GM18519 (cell line): ENCODE measurements at regions not wholly inside any gene's neighbourhood (a gene's known extent, or its start where the extent isn't known, plus 50 kb on each side); places are given as distances from the start of the nearest gene placed in this dataset.

Experiments
- ATAC-seq: cut with Tn5 transposase; IDR thresholded peaks from one replicate; pipeline ENCODE4 v1.9.1; 2021; ENCODE audit warnings: mild to moderate bottlenecking, moderate library complexity; ENCODE audit not compliant: unreplicated experiment, low FRiP score

DNA sequence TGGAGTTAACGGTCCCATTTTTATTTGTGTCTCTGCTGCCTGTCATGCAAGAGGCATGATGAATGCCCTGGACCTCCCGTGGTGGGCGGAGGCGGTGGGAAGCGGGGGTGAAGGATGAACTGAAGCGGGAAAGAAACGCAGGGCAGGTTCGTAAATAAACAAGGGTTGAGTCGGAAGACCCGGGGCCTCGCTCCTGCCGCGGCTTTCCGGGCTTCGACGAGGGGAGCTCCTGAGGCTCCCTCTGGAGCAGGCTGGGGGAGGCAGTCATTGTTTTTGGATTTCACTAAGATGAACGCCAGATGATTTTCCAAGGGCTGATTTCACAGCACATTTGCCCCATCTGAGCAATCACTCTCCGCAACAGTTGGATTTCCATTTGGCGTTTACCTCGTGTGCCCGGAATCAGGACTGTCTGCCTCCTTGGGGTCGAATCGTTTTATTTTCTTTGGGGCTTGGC, 130.2 kb downstream of the SLC38A6 start:
- ATAC-seq = no peak

DNA sequence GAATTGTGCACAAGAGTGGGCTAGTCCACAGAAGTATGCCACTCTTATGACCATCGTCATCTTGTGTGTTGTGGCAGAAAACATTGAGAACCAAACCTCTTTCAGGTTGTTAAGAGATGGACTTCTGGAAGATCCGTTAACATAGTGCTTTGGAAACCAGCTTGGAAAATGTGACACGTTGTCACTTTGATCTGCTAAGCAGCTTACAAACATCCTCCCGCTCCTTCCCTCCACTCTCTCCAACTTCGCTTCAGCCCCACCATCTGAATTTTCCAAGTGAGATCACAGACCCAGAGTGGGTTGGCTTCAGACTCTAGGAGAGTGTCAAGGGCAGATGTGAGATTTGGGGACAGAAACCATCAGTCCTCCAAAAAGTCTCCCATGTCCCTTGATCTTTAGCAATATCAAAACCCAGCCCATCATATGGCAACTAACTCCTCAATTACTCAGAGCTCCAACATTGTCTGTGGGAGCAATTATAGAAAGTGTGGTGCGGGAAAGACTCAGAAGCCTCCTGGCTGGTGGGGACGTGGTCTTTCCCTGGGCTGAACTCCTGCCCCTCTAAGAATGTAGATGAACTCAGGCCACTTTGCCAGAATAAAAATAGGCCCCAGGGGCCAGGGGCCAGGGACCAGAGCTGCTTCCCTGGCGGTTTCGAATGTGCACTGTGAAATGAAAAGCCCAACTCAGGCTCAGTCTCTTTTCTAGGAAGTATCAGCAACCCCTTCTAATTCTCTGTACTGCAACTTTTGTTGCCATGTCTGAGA, 129.5 kb downstream of the SLC38A6 start:
- ATAC-seq = no peak

DNA sequence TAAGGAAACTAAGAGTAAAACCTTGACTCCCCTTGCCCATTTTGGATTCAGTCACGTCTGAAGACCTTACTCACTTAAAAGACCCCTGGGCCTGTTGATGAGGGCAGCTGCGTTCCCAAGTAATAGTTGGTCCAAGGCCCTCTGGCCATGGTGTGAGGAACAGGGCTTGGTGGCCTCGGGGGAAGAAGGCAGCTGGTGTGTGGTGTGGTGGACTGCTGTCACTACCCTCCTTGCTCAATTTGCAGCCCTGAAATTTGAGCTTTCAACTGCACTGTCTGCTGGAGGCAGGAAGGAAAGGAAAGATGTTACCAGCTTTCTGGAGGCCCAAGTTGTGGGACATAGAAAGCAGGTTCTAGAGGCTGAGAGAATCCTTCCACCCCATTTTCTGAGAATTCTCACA, 128.2 kb downstream of the SLC38A6 start:
- no peak for ATAC-seq

DNA sequence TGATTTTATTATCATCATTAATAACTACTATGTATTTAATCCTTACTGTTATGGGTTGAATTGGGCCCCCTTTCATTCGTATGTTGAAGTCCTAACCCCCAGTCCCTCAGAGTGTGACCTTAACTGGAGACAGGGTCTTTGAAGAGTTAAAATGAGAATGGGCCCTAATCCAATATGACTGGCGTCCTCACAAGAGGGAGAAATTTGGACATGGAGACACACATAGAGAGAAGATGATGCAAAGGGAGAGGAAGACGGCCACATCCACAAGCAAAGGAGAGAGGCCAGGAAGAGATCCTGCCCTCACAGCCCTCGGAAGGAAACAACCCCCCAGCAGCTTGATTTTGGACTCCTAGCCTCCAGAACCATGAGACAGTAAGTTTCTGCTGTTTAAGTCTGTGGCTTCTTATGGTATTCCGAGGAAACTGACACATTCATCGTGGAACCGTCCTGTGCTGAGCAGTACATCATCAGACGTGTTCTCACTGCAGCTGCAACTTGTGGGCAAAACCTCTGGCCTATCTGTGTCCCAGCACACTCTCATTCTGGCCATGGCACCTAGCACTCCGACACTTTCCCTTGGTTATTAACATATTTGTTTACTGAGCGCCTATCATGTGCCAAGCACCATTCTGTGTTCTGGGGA, 127.6 kb downstream of the SLC38A6 start:
- ATAC-seq = no peak

DNA sequence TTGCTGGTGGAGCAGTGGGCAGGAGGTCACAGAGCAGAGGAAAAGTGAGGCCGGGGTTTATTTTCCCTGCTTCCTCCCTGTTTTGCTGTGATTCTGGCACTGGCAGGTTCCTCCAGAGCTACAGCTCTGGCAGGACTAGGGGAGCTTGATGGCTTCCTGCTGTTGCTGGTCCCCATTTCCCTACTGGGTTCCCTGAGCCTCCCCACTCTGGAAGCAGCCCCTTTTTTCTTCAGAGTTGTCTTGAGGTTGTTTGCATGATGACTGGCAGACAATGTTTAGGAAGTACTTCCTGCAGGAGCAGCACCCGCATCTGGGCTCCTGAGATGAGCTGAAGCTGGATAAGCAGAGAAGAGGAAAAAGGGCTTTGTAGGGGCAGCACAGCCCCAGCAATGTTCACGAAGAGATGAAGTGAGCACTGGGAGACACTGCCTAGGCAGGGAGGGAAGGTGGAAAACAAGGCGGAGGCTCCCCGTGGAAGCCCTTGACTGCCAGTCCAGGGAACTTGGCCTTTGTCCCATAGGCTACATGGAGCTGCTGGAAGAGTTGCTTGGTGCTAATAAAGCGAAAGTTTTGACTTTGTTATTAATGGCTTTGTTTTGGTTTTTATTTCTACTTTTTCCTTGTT, 126.9 kb downstream of the SLC38A6 start:
- ATAC-seq = no peak

DNA sequence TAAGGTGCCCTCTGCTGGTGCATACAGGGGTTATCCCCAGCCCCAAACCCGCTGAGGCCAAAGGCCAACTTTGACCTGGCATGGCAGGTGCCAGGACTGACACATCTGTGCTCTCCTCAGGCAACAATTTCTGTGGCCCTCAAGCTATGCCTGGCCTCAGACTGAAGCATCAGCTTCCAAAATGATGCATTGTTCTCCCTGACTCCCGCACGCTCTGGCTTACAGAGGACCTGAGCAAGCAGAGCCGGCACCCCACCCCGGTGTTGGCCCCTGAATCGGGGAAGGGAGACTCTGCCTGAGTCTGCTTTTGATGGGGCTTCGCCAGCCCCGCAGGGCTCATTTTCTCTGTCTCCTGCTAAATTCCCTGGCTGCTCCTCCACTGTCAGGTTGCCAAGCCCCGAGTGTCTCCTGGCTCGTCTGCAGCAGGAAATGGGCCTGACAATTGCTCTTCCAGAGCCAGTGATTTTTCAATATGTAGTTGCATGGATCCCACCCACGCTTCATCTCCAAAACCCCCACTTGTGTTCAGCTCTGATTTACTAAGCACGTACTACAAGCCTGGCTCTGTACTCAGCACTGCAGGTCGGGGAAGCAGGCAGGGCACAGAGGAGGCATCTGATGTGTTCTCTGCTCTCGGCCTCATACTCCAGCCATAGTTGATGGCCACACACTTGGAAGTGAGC, 126.1 kb downstream of the SLC38A6 start:
- no peak for ATAC-seq

DNA sequence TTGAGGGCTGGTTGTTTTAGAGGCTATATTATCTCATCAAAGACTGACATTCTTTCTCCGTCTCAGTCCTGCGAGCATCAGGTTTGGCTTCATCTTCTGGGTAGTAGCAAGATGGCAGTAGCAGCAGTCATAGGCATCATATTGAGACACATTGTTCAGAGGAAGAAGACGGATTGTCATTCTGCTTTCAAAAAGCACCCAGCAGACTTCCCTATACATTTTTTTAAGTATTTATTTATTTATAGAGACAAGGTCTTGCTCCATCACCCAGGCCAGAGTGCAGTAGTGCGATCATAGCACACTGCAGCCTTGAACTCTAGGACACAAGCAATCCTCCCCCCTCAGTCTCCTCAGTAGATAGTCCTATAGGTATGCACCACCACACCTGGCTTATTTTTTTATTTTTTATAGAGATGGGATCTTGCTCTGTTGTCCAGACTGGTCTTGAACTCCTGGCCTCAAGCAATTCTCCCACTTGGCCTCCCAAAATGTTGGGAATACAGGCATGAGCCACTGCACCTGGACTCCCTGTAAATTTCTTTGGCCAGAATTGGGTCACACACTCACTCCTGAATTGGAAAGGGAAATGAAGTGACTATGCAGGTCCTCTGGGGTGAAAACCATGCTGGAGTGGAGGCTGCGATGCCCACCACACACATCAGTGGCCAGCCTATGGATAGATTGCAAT, 125.4 kb downstream of the SLC38A6 start:
- ATAC-seq = no peak

DNA sequence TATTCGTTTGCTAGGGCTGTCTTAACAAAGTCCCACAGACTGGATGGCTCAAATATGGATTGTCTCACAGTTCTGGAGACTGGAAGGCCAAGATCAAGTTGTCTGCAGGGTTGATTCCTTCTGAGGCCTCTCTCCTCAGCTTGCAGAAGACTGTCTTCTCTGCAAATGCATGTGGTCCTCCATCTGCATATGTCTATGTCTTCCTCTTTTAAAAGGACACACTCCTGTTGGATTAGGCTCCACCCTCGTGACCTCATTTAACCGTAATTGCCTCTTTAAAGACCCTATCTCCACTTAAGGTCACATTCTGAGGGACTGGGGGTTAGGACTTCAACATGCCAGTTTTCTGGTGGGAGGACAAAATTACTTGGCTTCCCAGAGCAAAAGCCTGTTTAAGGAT, 123.3 kb downstream of the SLC38A6 start:
- peak; percentile 3 for ATAC-seq

DNA sequence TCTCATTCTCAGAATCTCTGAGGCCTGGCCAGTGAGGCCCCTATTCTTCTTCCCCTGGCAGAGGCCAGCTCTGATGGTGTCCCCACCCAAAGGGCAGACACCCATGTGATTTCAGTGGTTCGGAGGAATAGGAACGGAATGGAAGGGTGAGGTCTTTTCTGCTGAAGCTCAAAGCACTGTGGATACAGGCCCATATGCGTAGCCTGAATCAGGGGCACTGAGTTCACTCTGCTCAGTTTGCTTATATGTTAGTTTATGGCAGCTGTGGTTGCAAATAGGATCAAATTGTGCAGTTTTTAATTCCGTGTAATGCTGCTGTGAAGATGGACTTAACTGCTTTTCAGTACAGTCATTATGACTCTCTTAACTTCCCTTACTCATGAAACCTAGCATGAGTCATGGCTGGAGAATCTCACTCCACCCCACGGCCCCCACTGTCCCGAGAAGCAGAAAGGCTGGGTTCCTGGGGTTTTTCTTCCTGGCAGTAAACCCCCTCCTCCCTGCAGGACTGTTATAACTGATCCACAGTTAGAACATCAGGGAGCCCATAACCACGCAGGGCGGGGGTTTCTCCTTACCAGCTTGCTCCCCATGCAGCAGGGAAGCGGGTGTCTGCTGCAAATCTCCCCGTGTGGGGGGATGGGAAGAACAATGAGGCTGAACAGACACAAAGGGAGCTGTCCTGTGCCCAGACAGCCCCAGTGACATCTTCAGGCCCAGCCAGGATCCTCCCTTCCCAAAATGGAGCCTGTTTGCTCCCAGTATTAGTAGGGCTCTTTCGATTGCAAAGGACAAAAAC, 122.7 kb downstream of the SLC38A6 start:
- ATAC-seq = peak; percentile 88

DNA sequence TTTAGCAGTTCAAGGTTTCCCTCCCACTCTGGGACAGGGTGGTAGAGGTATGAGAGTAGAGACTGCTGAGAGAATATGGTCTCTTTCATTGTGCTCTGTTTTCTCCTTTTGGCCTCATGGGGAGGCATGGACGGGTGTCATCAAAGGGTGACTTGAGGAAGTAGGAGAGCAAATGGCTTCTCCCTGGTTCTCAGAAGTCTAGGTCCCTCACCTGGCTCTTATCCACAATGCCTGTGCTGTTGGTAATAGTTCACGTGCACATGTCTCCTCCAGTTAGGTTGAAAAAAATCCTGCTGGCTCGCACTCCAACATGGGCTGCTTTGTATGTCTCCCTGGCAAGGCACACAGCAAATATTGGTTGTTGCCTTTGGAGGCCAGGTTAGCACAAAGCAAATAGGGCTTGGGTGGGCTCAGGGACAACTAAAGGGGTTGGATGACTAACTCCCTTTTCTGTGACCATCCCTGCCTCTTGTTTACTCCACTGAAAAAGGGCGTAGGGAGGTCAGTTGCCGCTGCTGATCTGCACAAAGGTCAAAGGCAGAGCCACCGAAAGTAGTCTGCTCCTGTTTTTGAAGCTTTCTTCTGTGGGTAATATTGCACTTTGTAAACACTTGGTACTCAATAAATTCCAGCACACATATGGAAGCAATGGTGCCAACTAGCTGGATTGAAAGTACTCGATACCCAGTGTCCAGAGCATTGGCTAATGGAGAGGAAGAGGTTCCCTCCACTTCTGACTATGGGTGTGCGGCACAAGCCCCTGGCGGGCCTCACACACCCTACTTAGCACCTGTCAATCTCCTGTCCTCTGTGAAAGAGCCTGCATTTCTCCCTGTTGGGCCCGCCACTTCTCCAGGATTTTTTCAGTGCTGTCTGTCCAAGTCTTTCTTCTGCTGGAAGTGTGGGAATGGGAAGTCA, 121.8 kb downstream of the SLC38A6 start:
- ATAC-seq = no peak
